ENCODE measurements at regions not wholly inside any gene's neighbourhood (a gene's known extent, or its start where the extent isn't known, plus 50 kb on each side); places are given as distances from the start of the nearest gene placed in this dataset.

- TF ChIP-seq CTCF (IDR thresholded peaks at IDR 0.05; ENCODE audit: extremely low read depth, insufficient read depth, missing control alignments), result no peak
- DNase-seq (ENCODE audit: low spot score), result no peak
- in situ Hi-C loops (cut with MboI; ENCODE audit: low pct_unique_long_range_greater_than_20kb, low sequenced_read_pairs, unreplicated experiment), result no loop called here
Observed at GRCh38 chr12:125755512-125755911, 690.3 kb downstream of the AACS start.

GRCh38 chr12:125766091-125766490, 700.9 kb downstream of the AACS start:
- no peak for TF ChIP-seq CTCF (IDR thresholded peaks at IDR 0.05; ENCODE audit: extremely low read depth, insufficient read depth, missing control alignments)
- in situ Hi-C loops (cut with MboI; ENCODE audit: low pct_unique_long_range_greater_than_20kb, low sequenced_read_pairs, unreplicated experiment), result no loop called here
- DNase-seq (ENCODE audit: low spot score), result no peak

GRCh38 chr12:125772403-125772802, 707.2 kb downstream of the AACS start:
- no peak for DNase-seq (ENCODE audit: low spot score)
- TF ChIP-seq CTCF (IDR thresholded peaks at IDR 0.05; ENCODE audit: extremely low read depth, insufficient read depth, missing control alignments), result no peak
- in situ Hi-C loops (cut with MboI; ENCODE audit: low pct_unique_long_range_greater_than_20kb, low sequenced_read_pairs, unreplicated experiment), result no loop called here

GRCh38 chr12:125773033-125773640, 707.9 kb downstream of the AACS start:
- in situ Hi-C loops (cut with MboI; ENCODE audit: low pct_unique_long_range_greater_than_20kb, low sequenced_read_pairs, unreplicated experiment), result no loop called here
- peak; percentile 50 for DNase-seq (ENCODE audit: low spot score)

GRCh38 chr12:125775507-125775906, 710.3 kb downstream of the AACS start:
- in situ Hi-C loops (cut with MboI; ENCODE audit: low pct_unique_long_range_greater_than_20kb, low sequenced_read_pairs, unreplicated experiment), result no loop called here
- no peak for TF ChIP-seq CTCF (IDR thresholded peaks at IDR 0.05; ENCODE audit: extremely low read depth, insufficient read depth, missing control alignments)
- DNase-seq (ENCODE audit: low spot score), result no peak

More at GRCh38 chr12:125773033-125773640, 707.9 kb downstream of the AACS start:
- TF ChIP-seq CTCF (IDR thresholded peaks at IDR 0.05; ENCODE audit: extremely low read depth, insufficient read depth, missing control alignments), result peak; percentile 60

GRCh38 chr12:125776212-125776611, 711.0 kb downstream of the AACS start:
- TF ChIP-seq CTCF (IDR thresholded peaks at IDR 0.05; ENCODE audit: extremely low read depth, insufficient read depth, missing control alignments), result no peak
- no peak for DNase-seq (ENCODE audit: low spot score)
- in situ Hi-C loops (cut with MboI; ENCODE audit: low pct_unique_long_range_greater_than_20kb, low sequenced_read_pairs, unreplicated experiment), result no loop called here

All from GM13977 (cell line).